ENCODE measurements at regions not wholly inside any gene's neighbourhood (a gene's known extent, or its start where the extent isn't known, plus 50 kb on each side); places are given as distances from the start of the nearest gene placed in this dataset.

DNA sequence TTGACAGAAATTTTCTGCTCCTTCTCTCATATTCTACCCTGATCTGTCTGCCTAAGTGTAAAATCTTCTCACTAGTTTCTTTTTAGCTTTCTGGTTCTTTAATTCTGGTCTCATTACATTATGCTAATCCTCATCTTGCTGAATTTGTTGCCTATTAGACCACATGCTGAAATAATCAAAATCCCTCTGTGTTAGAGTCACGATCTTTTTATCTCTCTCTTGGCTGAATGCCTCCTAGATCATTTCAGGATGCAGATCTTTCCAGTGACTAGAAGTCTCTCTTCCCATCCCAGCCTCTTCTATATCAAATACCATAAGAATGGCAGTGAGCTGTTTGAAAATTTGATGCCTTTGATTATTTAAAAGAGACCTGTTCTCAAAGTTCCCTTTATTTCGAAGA, 661.9 kb downstream of the SORCS1 start:
- TF ChIP-seq, protein P1, sequence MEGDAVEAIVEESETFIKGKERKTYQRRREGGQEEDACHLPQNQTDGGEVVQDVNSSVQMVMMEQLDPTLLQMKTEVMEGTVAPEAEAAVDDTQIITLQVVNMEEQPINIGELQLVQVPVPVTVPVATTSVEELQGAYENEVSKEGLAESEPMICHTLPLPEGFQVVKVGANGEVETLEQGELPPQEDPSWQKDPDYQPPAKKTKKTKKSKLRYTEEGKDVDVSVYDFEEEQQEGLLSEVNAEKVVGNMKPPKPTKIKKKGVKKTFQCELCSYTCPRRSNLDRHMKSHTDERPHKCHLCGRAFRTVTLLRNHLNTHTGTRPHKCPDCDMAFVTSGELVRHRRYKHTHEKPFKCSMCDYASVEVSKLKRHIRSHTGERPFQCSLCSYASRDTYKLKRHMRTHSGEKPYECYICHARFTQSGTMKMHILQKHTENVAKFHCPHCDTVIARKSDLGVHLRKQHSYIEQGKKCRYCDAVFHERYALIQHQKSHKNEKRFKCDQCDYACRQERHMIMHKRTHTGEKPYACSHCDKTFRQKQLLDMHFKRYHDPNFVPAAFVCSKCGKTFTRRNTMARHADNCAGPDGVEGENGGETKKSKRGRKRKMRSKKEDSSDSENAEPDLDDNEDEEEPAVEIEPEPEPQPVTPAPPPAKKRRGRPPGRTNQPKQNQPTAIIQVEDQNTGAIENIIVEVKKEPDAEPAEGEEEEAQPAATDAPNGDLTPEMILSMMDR (IDR thresholded peaks at IDR 0.05; ENCODE audit: low read depth, low read length), result no peak
- TF ChIP-seq EZH2phosphoT487 (IDR thresholded peaks at IDR 0.05; ENCODE audit: low read depth), result no peak
- no peak overlapping the region for H3K9ac ChIP-seq (ENCODE audit: low read length)
- H3K27me3 ChIP-seq (ENCODE audit: low read depth, low read length), result no peaks in the 10 kb centered on the region
- no peaks in the 10 kb centered on the region for H3K9me3 ChIP-seq (ENCODE audit: insufficient read depth, low read length)
- no peaks in the 10 kb centered on the region for H3K4me1 ChIP-seq (ENCODE audit: low read length)
- H2AFZ ChIP-seq (ENCODE audit: low read depth, low read length), result no peak overlapping the region
- H4K20me1 ChIP-seq (ENCODE audit: insufficient read depth, low read length), result no peaks in the 10 kb centered on the region
- H3K4me2 ChIP-seq (ENCODE audit: low read length), result no peak overlapping the region
- no peaks in the 10 kb centered on the region for H3K79me2 ChIP-seq (ENCODE audit: low read length)
- no peak overlapping the region for H3K27ac ChIP-seq (ENCODE audit: low read length)
- H3K36me3 ChIP-seq (replicated peaks; ENCODE audit: low read depth, low read length), result no peaks in the 10 kb centered on the region
- no peak overlapping the region for H3K4me3 ChIP-seq (ENCODE audit: low read length)

DNA sequence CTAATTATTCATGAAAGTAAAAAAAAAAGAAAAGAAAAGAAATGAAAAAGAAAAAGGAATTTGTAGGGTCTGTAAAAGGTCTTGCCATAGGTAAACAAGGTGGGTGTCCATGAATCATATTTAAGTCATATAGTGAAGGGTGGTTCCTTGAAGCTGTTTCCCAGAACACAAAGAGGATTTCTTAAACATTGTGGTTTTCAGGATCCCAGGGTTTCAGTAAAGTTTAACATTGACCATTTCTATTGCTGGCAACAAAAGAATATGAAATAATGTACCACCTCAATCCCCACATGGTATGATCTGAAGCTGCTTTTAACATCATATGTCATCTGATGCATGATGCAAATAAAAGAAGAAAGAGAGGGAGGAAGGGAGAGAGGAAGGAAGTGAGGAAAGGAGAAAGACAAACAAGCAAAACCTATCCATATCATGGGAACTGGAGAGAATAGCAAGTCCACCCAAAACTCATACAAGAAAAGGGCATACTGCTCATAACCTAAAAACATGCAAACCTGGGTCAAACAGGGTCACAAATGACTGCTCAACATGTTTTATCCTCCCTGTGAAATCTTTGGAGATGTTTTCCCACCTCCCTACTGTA, 663.5 kb downstream of the SORCS1 start:
- no peak overlapping the region for H3K4me2 ChIP-seq (ENCODE audit: low read length)
- H2AFZ ChIP-seq (ENCODE audit: low read depth, low read length), result no peak overlapping the region
- H3K4me3 ChIP-seq (ENCODE audit: low read length), result no peak overlapping the region
- no peak for TF ChIP-seq EZH2phosphoT487 (IDR thresholded peaks at IDR 0.05; ENCODE audit: low read depth)
- TF ChIP-seq, protein P1 (IDR thresholded peaks at IDR 0.05; ENCODE audit: low read depth, low read length), result no peak
- H3K4me1 ChIP-seq (ENCODE audit: low read length), result no peaks in the 10 kb centered on the region
- H3K27ac ChIP-seq (ENCODE audit: low read length), result no peak overlapping the region
- no peaks in the 10 kb centered on the region for H3K9me3 ChIP-seq (ENCODE audit: insufficient read depth, low read length)
- no peaks in the 10 kb centered on the region for H3K36me3 ChIP-seq (replicated peaks; ENCODE audit: low read depth, low read length)
- H3K27me3 ChIP-seq (ENCODE audit: low read depth, low read length), result no peaks in the 10 kb centered on the region
- no peaks in the 10 kb centered on the region for H4K20me1 ChIP-seq (ENCODE audit: insufficient read depth, low read length)
- H3K9ac ChIP-seq (ENCODE audit: low read length), result no peak overlapping the region
- H3K79me2 ChIP-seq (ENCODE audit: low read length), result no peaks in the 10 kb centered on the region

DNA sequence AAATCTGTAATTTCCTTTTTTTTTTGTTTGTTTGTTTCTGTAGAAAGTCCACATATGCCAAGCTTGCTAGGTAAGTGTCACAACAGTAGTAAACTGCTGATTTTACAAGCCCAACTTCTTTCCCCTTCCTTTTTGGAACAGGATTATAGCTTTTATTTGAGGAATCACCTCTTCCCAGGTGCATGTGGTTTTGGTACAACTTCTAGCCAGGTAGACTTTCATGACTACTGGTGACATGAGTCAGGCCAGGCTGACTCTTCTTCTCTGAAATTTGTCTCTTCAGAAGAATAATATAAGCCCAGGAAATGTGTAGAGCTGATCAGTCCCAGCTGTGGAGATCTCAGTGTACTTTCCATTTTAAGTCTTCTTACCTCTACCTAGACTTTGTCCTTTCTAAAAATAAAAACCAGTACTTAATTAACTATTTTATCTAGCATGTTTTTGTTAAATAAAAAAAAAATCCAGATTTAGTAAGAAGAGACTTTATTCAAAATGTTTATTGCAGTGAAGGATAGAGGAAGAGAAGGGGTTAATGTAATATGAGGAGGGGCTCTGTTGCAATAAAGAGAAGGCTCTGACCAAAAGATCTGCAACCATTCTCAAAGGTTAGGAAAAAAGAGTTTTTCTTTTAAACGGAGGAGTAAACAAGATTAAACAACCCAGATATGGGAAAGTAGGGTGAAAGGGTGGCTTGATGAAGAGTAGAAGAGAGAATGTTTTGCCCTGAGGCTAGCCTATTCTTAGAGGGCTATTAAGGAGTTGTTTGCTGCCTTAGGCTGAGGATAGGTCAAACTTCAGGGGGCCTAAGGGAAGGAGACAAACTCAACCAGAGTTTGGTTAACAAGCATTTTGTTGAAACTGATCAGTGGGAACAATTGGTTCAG, 664.2 kb downstream of the SORCS1 start:
- Histone ChIP-seq H4K20me1 (ENCODE audit: insufficient read depth, low read length) (no peaks in the 10 kb centered on the region), H3K9me3 (ENCODE audit: insufficient read depth, low read length) (no peaks in the 10 kb centered on the region), H3K4me3 (ENCODE audit: low read length) (no peak overlapping the region), H3K27ac (ENCODE audit: low read length) (no peak overlapping the region), H2AFZ (ENCODE audit: low read depth, low read length) (no peak overlapping the region), H3K4me2 (ENCODE audit: low read length) (no peak overlapping the region), H3K36me3 (replicated peaks; ENCODE audit: low read depth, low read length) (no peaks in the 10 kb centered on the region), H3K4me1 (ENCODE audit: low read length) (no peaks in the 10 kb centered on the region), H3K9ac (ENCODE audit: low read length) (no peak overlapping the region), H3K27me3 (ENCODE audit: low read depth, low read length) (no peaks in the 10 kb centered on the region), H3K79me2 (ENCODE audit: low read length) (no peaks in the 10 kb centered on the region)
- no peak for TF ChIP-seq EZH2phosphoT487 (IDR thresholded peaks at IDR 0.05; ENCODE audit: low read depth)
- TF ChIP-seq, protein P1 (IDR thresholded peaks at IDR 0.05; ENCODE audit: low read depth, low read length), result no peak

DNA sequence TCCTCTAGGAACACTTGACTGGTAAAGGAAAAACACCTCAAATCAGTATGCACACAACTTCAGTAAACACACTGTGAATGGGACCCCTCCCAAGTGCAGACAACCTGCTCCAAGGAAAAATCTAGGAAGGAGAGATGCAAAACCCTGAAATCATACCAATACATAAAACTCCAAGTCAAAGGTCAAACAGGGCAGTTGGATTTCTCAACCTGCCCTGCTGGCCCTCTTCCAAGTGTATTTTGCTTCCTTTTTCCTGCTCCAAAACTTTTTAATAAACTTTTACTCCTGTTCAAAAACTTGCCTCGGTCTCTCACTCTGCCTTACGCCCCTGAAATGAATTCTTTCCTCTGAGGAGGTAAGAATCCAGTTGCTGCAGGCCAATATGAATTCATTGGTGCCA, 665.1 kb downstream of the SORCS1 start:
- H3K79me2 ChIP-seq (ENCODE audit: low read length), result no peaks in the 10 kb centered on the region
- no peaks in the 10 kb centered on the region for H3K27me3 ChIP-seq (ENCODE audit: low read depth, low read length)
- no peak overlapping the region for H3K27ac ChIP-seq (ENCODE audit: low read length)
- H3K4me1 ChIP-seq (ENCODE audit: low read length), result no peaks in the 10 kb centered on the region
- H4K20me1 ChIP-seq (ENCODE audit: insufficient read depth, low read length), result no peaks in the 10 kb centered on the region
- no peak for TF ChIP-seq EZH2phosphoT487 (IDR thresholded peaks at IDR 0.05; ENCODE audit: low read depth)
- TF ChIP-seq, protein P1 (IDR thresholded peaks at IDR 0.05; ENCODE audit: low read depth, low read length), result no peak
- H3K4me3 ChIP-seq (ENCODE audit: low read length), result no peak overlapping the region
- H3K9ac ChIP-seq (ENCODE audit: low read length), result no peak overlapping the region
- no peaks in the 10 kb centered on the region for H3K9me3 ChIP-seq (ENCODE audit: insufficient read depth, low read length)
- no peak overlapping the region for H2AFZ ChIP-seq (ENCODE audit: low read depth, low read length)
- no peak overlapping the region for H3K4me2 ChIP-seq (ENCODE audit: low read length)
- no peaks in the 10 kb centered on the region for H3K36me3 ChIP-seq (replicated peaks; ENCODE audit: low read depth, low read length)

Data from OCI-LY3 (cell line).